Upper lobe of right lung (tissue), 1 donor: ENCODE measurements at regions not wholly inside any gene's neighbourhood (a gene's known extent, or its start where the extent isn't known, plus 50 kb on each side); places are given as distances from the start of the nearest gene placed in this dataset.
A peak's percentile ranks its signal among the peaks of the same experiment; 100 is the strongest.

Source experiments
- ATAC-seq: fragments of 200-7000 bp; cut with Tn5 transposase; one replicate; pipeline ENCODE4 v1.9.1; 2020; ENCODE audit warnings: mild to moderate bottlenecking, moderate library complexity
- DNase-seq: peaks from one replicate; pipeline ENCODE4 v3.0.0-alpha.2; 2020
- H3K27ac ChIP-seq: fragments of 200-600 bp; one replicate; pipeline ENCODE4 v1.8.0; 2022
- H3K27me3 ChIP-seq: fragments of 200-600 bp; one replicate; pipeline ENCODE4 v1.8.0; 2022; ENCODE audit warnings: mild to moderate bottlenecking
- H3K36me3 ChIP-seq: fragments of 200-600 bp; one replicate; pipeline ENCODE4 v1.8.0; 2022
- H3K4me1 ChIP-seq: fragments of 200-600 bp; one replicate; pipeline ENCODE4 v1.8.0; 2022
- H3K4me3 ChIP-seq: fragments of 200-600 bp; one replicate; pipeline ENCODE4 v1.8.0; 2022; ENCODE audit warnings: mild to moderate bottlenecking
- H3K9me3 ChIP-seq: fragments of 200-600 bp; one replicate; pipeline ENCODE4 v1.8.0; 2022
- intact Hi-C: fragments of 100-400 bp; cut with DNase I; formaldehyde crosslinking; loops from one replicate; pipeline ENCODE4 v1.11.0; 2022
- TF ChIP-seq, protein P1 (sequence below): fragments of 200-600 bp; IDR thresholded peaks from one replicate; pipeline ENCODE4 v1.8.0; 2022; ENCODE audit warnings: antibody characterized with exemption
- donor health status: DM: no; HTN: yes; CAD: no; lungs with severe emphysema.

DNA sequence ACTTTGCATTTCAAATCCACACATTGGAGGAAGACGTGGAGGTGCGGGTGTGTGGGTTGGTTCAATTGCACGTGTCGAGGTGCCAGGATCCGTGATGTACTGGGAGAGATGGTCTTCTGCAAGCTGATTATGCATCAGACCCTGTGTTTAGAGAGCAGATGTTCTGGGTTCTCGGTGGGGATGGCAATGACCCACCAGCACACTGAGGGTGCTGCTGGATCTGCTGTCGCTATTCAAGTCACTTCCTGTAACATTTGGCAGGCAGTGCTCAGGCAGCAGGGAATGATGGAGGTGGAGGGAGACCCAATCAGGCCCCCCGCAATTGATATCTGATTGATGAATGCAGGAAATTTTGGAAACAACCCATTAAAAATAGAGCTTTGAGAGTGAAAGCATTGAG lies 830.1 kb upstream of the POU3F3 start:
- DNase-seq (no peak), ATAC-seq (no peak)
- no peaks in the 10 kb centered on the region for H3K27me3 ChIP-seq
- H3K27ac ChIP-seq = no peak overlapping the region
- TF ChIP-seq, protein P1, sequence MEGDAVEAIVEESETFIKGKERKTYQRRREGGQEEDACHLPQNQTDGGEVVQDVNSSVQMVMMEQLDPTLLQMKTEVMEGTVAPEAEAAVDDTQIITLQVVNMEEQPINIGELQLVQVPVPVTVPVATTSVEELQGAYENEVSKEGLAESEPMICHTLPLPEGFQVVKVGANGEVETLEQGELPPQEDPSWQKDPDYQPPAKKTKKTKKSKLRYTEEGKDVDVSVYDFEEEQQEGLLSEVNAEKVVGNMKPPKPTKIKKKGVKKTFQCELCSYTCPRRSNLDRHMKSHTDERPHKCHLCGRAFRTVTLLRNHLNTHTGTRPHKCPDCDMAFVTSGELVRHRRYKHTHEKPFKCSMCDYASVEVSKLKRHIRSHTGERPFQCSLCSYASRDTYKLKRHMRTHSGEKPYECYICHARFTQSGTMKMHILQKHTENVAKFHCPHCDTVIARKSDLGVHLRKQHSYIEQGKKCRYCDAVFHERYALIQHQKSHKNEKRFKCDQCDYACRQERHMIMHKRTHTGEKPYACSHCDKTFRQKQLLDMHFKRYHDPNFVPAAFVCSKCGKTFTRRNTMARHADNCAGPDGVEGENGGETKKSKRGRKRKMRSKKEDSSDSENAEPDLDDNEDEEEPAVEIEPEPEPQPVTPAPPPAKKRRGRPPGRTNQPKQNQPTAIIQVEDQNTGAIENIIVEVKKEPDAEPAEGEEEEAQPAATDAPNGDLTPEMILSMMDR = no peak
- intact Hi-C loops = no loop called here
- H3K36me3 ChIP-seq = no peaks in the 10 kb centered on the region
- no peaks in the 10 kb centered on the region for H3K9me3 ChIP-seq
- no peaks in the 10 kb centered on the region for H3K4me1 ChIP-seq
- no peak overlapping the region for H3K4me3 ChIP-seq

DNA sequence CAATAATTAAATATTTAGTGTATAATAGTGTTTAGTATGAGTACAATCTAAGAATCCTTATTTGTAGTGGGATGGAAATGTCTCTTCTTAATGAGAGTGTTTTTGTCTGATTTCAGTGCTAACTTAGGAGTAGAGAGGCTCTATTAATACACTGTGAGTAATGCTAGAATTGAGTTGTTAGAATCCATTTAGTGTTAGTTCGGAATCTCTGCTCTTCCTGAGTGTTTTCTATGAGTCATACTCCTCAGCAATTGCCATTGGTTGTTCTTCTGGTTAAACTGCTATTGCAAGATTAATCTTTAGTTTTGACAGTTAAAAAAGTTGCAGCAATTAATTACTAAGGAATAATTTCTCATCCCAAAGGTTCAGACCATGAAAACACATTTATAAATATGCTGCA lies 828.6 kb upstream of the POU3F3 start:
- no peaks in the 10 kb centered on the region for H3K9me3 ChIP-seq
- TF ChIP-seq, protein P1 = no peak
- DNase-seq (no peak), ATAC-seq (no peak)
- no peaks in the 10 kb centered on the region for H3K36me3 ChIP-seq
- H3K4me3 ChIP-seq = no peak overlapping the region
- H3K27ac ChIP-seq = no peak overlapping the region
- intact Hi-C loops = no loop called here
- no peaks in the 10 kb centered on the region for H3K27me3 ChIP-seq
- no peaks in the 10 kb centered on the region for H3K4me1 ChIP-seq

DNA sequence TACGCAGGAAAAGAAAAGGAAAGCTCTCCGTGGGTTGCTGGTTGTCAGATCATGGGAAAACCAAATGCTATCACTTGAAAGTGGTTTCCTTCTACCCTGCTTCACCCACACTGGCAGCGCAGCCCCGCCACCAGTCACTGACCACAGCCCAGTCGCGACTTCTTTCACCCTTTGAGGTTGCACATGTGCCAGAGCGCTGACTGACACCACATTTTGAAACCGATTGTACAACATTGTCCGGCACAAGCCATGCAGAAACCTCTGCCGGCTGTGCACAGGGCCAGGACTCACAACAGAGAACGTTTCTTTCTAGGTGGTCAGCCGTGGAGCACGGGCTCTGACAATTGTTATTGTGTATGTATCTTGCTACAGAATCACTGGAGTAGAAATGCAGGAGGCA lies 827.2 kb upstream of the POU3F3 start:
- Histone ChIP-seq H3K27ac (no peak overlapping the region), H3K4me1 (no peaks in the 10 kb centered on the region), H3K27me3 (no peaks in the 10 kb centered on the region), H3K9me3 (no peaks in the 10 kb centered on the region), H3K36me3 (no peaks in the 10 kb centered on the region), H3K4me3 (no peak overlapping the region)
- TF ChIP-seq, protein P1 = no peak
- ATAC-seq (no peak), DNase-seq (no peak)
- intact Hi-C loops = no loop called here

DNA sequence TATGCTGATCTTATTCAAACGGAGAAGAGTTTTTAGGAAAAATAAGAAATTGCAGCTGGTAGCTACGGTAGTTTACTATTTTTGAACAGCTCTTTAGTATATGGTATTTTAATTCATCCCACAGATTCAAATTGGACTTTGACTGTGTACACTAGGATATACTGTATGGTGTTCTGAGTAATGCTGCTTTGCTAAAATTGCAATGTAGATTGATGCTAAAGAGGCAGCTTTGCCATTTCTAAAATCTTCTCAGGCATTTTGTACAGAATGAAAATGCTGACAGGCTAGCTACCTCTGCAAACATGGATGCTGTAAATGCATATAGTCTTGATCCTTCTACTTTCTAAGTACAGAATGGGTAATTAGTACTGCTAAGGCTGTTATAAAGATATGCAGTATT lies 826.6 kb upstream of the POU3F3 start:
- Histone ChIP-seq H3K4me3 (no peak overlapping the region), H3K27ac (no peak overlapping the region), H3K4me1 (no peaks in the 10 kb centered on the region), H3K36me3 (no peaks in the 10 kb centered on the region), H3K27me3 (no peaks in the 10 kb centered on the region), H3K9me3 (no peaks in the 10 kb centered on the region)
- intact Hi-C loops = no loop called here
- TF ChIP-seq, protein P1 = no peak
- no peak for DNase-seq
- no peak for ATAC-seq

DNA sequence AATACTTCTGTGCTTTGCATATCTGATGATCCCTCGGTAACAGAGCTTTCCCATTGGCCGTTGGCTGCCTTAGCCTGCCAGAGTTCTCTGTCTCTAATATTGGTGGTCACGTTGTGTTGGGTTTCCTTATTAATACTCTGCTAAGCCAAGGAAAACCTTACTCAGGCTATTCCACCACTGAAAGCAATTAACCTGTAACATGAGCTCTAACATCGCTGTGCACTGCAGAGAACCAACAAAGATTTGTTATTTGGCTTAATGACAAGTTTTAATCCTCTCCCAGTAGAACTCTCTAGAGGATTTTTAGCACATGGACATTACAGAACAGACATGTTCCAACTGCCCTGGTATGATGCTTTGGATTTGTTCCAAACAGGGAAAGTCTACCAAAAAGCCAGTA lies 825.9 kb upstream of the POU3F3 start:
- Histone ChIP-seq H3K36me3 (no peaks in the 10 kb centered on the region), H3K9me3 (no peaks in the 10 kb centered on the region), H3K27me3 (no peaks in the 10 kb centered on the region), H3K27ac (no peak overlapping the region), H3K4me3 (no peak overlapping the region), H3K4me1 (no peaks in the 10 kb centered on the region)
- intact Hi-C loops = no loop called here
- TF ChIP-seq, protein P1 = no peak
- DNase-seq (no peak), ATAC-seq (no peak)

DNA sequence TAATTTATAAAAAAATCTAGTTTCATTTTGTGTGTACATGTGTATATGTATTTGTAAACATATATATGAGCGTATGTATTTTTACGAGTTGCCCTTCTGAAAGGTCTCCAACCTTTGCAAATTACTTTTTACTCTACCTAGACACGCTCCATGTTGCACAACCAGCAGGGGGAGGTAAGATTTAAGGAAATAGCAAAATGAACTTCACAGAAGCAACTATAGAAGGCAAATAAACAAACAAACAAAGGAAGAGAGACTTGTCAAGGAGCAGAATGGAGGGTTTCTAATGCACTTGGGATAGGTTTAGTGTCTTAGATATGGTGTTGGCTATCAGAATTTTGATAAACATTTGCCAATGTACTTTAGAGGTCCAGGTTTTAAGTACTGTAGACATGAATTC lies 820.5 kb upstream of the POU3F3 start:
- no peaks in the 10 kb centered on the region for H3K27me3 ChIP-seq
- H3K36me3 ChIP-seq = no peaks in the 10 kb centered on the region
- intact Hi-C loops = no loop called here
- TF ChIP-seq, protein P1 = peak; percentile 52
- no peaks in the 10 kb centered on the region for H3K4me1 ChIP-seq
- H3K27ac ChIP-seq = no peak overlapping the region
- ATAC-seq (no peak), DNase-seq (no peak)
- H3K4me3 ChIP-seq = no peak overlapping the region
- no peaks in the 10 kb centered on the region for H3K9me3 ChIP-seq
